Kidney epithelial cell (primary cell): ENCODE measurements at regions not wholly inside any gene's neighbourhood (a gene's known extent, or its start where the extent isn't known, plus 50 kb on each side); places are given as distances from the start of the nearest gene placed in this dataset.

ENCODE experiments used
- DNase-seq: peaks from one replicate; pipeline ENCODE4 v3.0.0-alpha.2; 2010; ENCODE audit warnings: low read depth
- H3K27me3 ChIP-seq: 2 replicates; pipeline ENCODE4 v1.6.0; 2011; ENCODE audit warnings: low read length; ENCODE audit not compliant: control insufficient read depth, insufficient read depth
- H3K36me3 ChIP-seq: 2 replicates; pipeline ENCODE4 v1.5.1; 2011; ENCODE audit warnings: low read length; ENCODE audit not compliant: control insufficient read depth, insufficient read depth
- H3K4me3 ChIP-seq: 2 replicates; pipeline ENCODE4 v1.5.1; 2011; ENCODE audit warnings: low read depth, mild to moderate bottlenecking, control low read depth, low read length
- TF ChIP-seq, protein P1 (sequence below): IDR thresholded peaks from 2 replicates; pipeline ENCODE4 v1.5.1; 2011; ENCODE audit warnings: mild to moderate bottlenecking, moderate library complexity, low read length, control low read depth, inconsistent platforms; ENCODE audit not compliant: insufficient read depth, poor library complexity, severe bottlenecking

DNA sequence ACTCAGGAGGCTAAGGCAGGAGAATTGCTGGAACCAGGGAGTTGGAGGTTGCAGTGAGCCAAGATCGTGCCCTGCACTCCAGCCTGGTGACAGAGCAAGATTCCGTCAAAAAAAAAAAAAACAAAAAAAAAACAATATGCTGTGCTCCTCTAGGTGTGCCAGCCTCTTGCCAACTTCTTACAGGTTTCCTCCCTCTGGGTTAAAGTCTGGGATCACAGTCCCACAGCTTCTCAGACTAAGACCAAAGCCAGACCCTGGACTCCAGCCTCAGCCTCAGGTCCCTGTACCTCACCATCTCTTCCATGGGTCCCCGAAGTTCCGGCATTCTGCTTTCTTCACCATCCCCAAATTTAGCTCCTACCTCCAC lies 180.8 kb upstream of the MVB12B start:
- Histone ChIP-seq H3K4me3 (no peak overlapping the region), H3K36me3 (no peaks in the 10 kb centered on the region), H3K27me3 (peaks cover 14% of the 10 kb centered on the region)
- DNase-seq = no peak
- TF ChIP-seq, protein P1, sequence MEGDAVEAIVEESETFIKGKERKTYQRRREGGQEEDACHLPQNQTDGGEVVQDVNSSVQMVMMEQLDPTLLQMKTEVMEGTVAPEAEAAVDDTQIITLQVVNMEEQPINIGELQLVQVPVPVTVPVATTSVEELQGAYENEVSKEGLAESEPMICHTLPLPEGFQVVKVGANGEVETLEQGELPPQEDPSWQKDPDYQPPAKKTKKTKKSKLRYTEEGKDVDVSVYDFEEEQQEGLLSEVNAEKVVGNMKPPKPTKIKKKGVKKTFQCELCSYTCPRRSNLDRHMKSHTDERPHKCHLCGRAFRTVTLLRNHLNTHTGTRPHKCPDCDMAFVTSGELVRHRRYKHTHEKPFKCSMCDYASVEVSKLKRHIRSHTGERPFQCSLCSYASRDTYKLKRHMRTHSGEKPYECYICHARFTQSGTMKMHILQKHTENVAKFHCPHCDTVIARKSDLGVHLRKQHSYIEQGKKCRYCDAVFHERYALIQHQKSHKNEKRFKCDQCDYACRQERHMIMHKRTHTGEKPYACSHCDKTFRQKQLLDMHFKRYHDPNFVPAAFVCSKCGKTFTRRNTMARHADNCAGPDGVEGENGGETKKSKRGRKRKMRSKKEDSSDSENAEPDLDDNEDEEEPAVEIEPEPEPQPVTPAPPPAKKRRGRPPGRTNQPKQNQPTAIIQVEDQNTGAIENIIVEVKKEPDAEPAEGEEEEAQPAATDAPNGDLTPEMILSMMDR = no peak

DNA sequence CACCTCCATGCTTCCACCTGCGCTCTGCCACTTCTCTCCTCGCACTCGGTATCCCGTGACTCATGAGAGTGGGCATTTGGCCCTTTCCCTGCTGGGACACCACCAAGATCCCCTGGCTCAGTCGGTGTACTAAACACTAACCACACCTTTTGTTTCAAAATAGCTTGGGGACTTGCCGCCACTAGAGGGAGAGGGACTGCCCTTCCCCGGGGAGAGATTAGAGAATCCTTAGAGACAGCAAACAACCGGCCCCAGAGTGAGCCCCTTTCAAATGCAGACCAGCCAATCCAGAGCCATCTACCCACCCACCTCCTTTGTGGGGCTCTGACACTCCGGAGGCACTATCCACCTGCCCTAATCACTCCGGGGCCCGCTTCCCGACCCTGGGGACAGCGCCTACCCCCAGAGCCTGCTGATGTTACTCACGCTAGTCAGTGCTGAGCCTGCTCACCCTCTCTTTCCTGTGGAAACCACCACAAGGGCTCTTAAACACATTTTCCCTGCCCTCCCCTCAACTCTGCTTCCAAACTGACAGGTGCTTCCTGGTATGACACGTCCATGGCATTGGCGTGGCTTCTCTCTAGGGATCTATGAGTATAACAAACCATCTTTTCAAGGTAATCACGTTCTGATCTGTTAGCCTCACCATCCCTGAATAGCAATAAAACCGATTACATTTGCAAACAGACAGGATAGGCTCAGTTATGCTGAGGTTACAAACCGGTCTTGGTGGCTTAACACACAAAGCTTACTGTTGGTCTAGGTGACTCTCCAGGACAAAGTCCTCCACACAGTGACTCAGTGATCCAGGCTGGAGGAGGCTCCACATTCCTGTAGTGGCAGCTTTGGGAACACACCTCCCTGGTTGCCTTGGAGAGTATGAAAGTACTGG lies 180.1 kb upstream of the MVB12B start:
- TF ChIP-seq, protein P1 = peak; percentile 35
- Histone ChIP-seq H3K36me3 (no peaks in the 10 kb centered on the region), H3K4me3 (no peak overlapping the region), H3K27me3 (peaks cover 14% of the 10 kb centered on the region)
- DNase-seq = no peak

DNA sequence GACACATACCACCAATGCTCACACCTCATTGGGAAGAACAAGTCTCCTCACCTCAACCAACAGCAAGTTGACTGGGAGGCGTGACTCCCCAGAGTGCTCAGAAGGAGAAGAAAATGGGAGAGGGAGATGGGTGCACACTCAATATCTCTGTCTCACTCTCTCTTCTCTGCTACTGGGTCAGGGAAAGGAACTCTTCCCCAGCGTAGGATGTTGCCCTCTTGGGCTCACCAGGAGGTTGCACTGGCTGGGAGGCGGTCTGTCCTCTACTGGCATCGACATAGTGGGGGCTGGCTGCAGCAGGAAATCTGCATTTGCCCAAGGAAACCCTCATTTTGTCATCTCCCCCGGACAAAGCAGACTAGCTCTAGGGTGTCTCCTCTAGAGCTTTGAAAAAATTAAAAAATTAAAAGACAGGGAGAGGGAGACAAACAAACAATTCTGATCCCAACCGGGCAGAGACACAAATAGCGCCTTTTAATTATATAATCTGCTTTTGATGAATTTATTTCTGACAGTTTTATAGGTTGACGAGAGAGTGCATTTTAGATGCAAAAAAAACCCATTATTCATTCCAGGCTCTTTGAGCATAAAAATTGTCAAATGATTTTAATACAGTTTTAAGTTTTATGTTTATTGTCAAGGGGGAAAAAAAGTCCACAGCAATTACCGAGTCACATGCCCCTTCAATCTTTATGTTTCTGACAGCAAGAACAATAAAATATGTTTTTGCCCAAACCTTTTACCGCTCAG lies 179.3 kb upstream of the MVB12B start:
- Histone ChIP-seq H3K36me3 (no peaks in the 10 kb centered on the region), H3K27me3 (peaks cover 14% of the 10 kb centered on the region), H3K4me3 (no peak overlapping the region)
- TF ChIP-seq, protein P1 = no peak
- DNase-seq = no peak

DNA sequence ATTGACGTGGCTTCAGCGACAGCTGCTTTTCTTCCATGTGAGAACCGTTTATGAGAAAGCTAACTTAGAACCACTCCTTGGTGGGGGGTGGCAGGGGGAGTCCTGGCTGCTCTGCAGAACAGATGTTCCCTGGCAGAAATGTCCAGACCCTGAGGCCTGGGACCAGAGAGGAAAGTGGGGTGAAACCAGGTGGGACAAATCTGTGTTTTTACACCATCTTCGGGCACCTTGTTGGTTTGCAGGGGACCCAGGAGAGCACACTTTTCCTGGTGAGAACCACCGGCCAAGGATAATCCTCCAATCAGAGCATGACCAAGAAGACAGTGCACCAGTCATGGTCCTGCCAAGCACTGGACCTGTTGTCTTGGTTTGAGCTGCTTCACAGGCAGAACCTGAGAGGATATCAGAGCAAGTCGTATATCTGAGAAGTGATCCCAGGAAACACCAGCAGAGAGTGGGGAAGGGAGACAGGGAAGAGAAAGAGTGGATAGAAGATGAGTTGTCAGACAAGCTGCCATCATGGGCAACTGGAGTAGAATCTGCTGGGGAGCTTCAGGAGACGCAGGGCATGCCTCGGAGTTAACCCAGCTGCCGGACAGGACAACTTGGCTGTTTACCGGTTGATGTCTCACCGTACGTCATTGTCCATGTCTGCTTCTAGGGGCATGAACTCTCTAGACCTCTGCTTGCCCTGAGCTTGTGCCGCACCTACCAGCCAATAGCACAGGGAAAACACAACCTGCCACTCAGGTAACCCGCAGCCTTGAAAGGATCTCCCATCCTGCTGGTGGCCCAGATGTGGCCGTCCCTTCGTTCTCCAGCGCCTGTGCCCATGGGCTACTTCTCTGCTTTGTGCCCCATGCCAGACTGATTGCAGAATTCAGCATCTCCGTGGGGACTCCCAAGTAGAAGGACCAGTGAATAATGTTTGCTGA lies 178.4 kb upstream of the MVB12B start:
- H3K27me3 ChIP-seq = peaks cover 14% of the 10 kb centered on the region
- TF ChIP-seq, protein P1 = no peak
- DNase-seq = no peak

DNA sequence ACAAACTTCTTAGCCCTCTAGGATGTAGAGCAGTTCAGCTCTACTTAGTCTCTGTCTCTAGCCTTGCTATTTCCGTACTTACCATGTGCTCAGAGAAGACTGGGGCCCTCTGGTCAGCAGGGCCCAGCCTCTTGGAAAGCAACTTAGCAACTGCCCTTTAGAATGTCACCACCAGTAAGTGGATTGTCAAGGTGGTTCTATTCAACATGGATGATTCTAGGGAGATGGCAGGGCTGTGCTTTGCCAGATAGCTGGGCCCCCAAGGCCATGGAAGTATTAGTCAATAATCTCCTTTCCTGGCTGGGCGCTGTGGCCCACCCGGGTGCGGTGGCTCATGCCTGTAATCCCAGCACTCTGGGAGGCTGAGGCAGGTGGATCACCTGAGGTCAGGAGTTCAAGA lies 177.6 kb upstream of the MVB12B start:
- TF ChIP-seq, protein P1 = no peak
- Histone ChIP-seq H3K4me3 (no peak overlapping the region), H3K36me3 (no peaks in the 10 kb centered on the region), H3K27me3 (peaks cover 14% of the 10 kb centered on the region)
- DNase-seq = no peak

More for the DNA sequence above, 178.4 kb upstream of the MVB12B start:
- Histone ChIP-seq H3K36me3 (no peaks in the 10 kb centered on the region), H3K4me3 (no peak overlapping the region)
